Head of caudate nucleus (tissue), 42 donors: ENCODE measurements at regions not wholly inside any gene's neighbourhood (a gene's known extent, or its start where the extent isn't known, plus 50 kb on each side); places are given as distances from the start of the nearest gene placed in this dataset.
"Not testable (repeated sequence)": the region's sequence is repeated elsewhere in the genome, so short reads cannot be mapped to it uniquely, and the experiment has no call there.

ENCODE experiments used
- DNase-seq, 42 donors: peaks; one replicate each; pipeline versions ENCODE4 v3.0.0 to v3.0.0-alpha.2; 2020 to 2021; ENCODE audit warnings: mixed read lengths in 7 of 42
- intact Hi-C: fragments of 100-400 bp; cut with DNase I; formaldehyde crosslinking; loops from one replicate; pipeline ENCODE4 v1.15.0; 2022

GRCh38 chr3:78178740-78179363, 1139.0 kb downstream of the ROBO2 start:
- no peak for DNase-seq
- intact Hi-C loops = no loop called here

GRCh38 chr3:78183906-78184599, 1144.2 kb downstream of the ROBO2 start:
- intact Hi-C loops = no loop called here
- no peak for DNase-seq

- intact Hi-C loops = no loop called here
Measured at GRCh38 chr3:78186404-78186803, 1146.5 kb downstream of the ROBO2 start.

GRCh38 chr3:78201091-78201490, 1161.2 kb downstream of the ROBO2 start:
- intact Hi-C loops = no loop called here
- no peak for DNase-seq

More at GRCh38 chr3:78186404-78186803, 1146.5 kb downstream of the ROBO2 start:
- no peak for DNase-seq

GRCh38 chr3:78204977-78205376, 1165.1 kb downstream of the ROBO2 start:
- intact Hi-C loops = no loop called here

GRCh38 chr3:78221300-78221699, 1181.4 kb downstream of the ROBO2 start:
- intact Hi-C loops = no loop called here
- DNase-seq = peak in 1 of 42 donors; percentile 3

More at GRCh38 chr3:78204977-78205376, 1165.1 kb downstream of the ROBO2 start:
- DNase-seq = peak in 10 of 42 donors; percentile 4 to 56 (median 16)

- no peak for DNase-seq
- intact Hi-C loops = no loop called here
Measured at GRCh38 chr3:78221796-78222195, 1181.9 kb downstream of the ROBO2 start.

GRCh38 chr3:78235841-78236240, 1195.9 kb downstream of the ROBO2 start:
- no peak for DNase-seq
- intact Hi-C loops = no loop called here

- intact Hi-C loops = no loop called here
- DNase-seq = no peak
Measured at GRCh38 chr3:78238811-78239210, 1198.9 kb downstream of the ROBO2 start.

GRCh38 chr3:78242724-78243123, 1202.8 kb downstream of the ROBO2 start:
- intact Hi-C loops = no loop called here
- no peak for DNase-seq

GRCh38 chr3:78244136-78244535, 1204.2 kb downstream of the ROBO2 start:
- no peak for DNase-seq
- intact Hi-C loops = no loop called here

- intact Hi-C loops = no loop called here
- no peak for DNase-seq
Measured at GRCh38 chr3:78249294-78249693, 1209.4 kb downstream of the ROBO2 start.

GRCh38 chr3:78253860-78254259, 1214.0 kb downstream of the ROBO2 start:
- no peak for DNase-seq
- intact Hi-C loops = no loop called here

- DNase-seq = no peak
- intact Hi-C loops = no loop called here
Measured at GRCh38 chr3:78255403-78255802, 1215.5 kb downstream of the ROBO2 start.

- DNase-seq = no peak
- intact Hi-C loops = no loop called here
Measured at GRCh38 chr3:78256123-78256522, 1216.2 kb downstream of the ROBO2 start.

- intact Hi-C loops = no loop called here
- DNase-seq = no peak
Measured at GRCh38 chr3:78257951-78258530, 1218.1 kb downstream of the ROBO2 start.

GRCh38 chr3:78258798-78259197, 1218.9 kb downstream of the ROBO2 start:
- no peak for DNase-seq
- intact Hi-C loops = no loop called here

GRCh38 chr3:78260388-78260787, 1220.5 kb downstream of the ROBO2 start:
- intact Hi-C loops = no loop called here

GRCh38 chr3:78266550-78266949, 1226.7 kb downstream of the ROBO2 start:
- intact Hi-C loops, DNase-seq: not testable (repeated sequence)

More at GRCh38 chr3:78260388-78260787, 1220.5 kb downstream of the ROBO2 start:
- no peak for DNase-seq

- DNase-seq = no peak
- intact Hi-C loops = no loop called here
Measured at GRCh38 chr3:78267235-78267634, 1227.3 kb downstream of the ROBO2 start.

GRCh38 chr3:78268087-78268486, 1228.2 kb downstream of the ROBO2 start:
- intact Hi-C loops = no loop called here
- DNase-seq = no peak
